ENCODE measurements at regions not wholly inside any gene's neighbourhood (a gene's known extent, or its start where the extent isn't known, plus 50 kb on each side); places are given as distances from the start of the nearest gene placed in this dataset.

GRCh38 chr10:91007655-91008054 is 86.8 kb upstream of the ANKRD1 start:
- Mint-ChIP-seq H3K4me1 (peaks cover 0 to 26% (median 21%) of the 10 kb centered on the region in 7 donors), H3K27me3 (peaks cover 0 to 30% (median 7%) of the 10 kb centered on the region in 5 donors), H3K9me3 (no peaks in the 10 kb centered on the region), H3K4me3 (no peak overlapping the region), H3K36me3 (no peaks in the 10 kb centered on the region), H3K27ac (no peak overlapping the region)
- H3K4me3 ChIP-seq (ENCODE audit: low read length): no peak overlapping the region
- no peaks in the 10 kb centered on the region for H3K36me3 ChIP-seq (ENCODE audit: control insufficient read depth in 2 of 3, insufficient read depth in 3 of 3, low read length in 3 of 3)
- H3K27ac ChIP-seq (ENCODE audit: low read depth, low read length): no peak overlapping the region
- intact Hi-C loops (cut with micrococcal nuclease): loop anchor here (2.0 to 5.0 kb wide), 8 partner anchors 50 to 905 kb away; no protein-coding TSS in a partner anchor
- H3K4me1 ChIP-seq (ENCODE audit: control insufficient read depth in 2 of 2, insufficient read depth in 2 of 2, low read length in 2 of 2): peaks cover 7 to 19% of the 10 kb centered on the region in 2 donors
- POLR2A ChIA-PET: interaction anchor here (1.4 kb wide), 1 partner anchor 156 kb away, joined by 4 read pairs; no protein-coding TSS in a partner anchor
- no peaks in the 10 kb centered on the region for H3K9me3 ChIP-seq (ENCODE audit: control insufficient read depth in 2 of 3, low read length in 3 of 3)
- H3K27me3 ChIP-seq (ENCODE audit: control insufficient read depth in 2 of 2, insufficient read depth in 2 of 2, low read length in 2 of 2): no peaks in the 10 kb centered on the region
- DNase-seq (no peak), ATAC-seq (no peak)
- CTCF ChIA-PET: interaction anchor here (0.6 to 7.2 kb wide), 5 partner anchors 81 to 253 kb away, joined by 3 to 148 read pairs (median 8); no protein-coding TSS in a partner anchor

- peak overlapping the region in 1 of 9 donors; percentile 20 for H3K27ac Mint-ChIP-seq
Observed at GRCh38 chr10:91009121-91009520, 88.2 kb upstream of the ANKRD1 start.

GRCh38 chr10:91010952-91011351 is 90.1 kb upstream of the ANKRD1 start:
- Mint-ChIP-seq H3K27ac (peak overlapping the region in 1 of 9 donors; percentile 20), H3K36me3 (no peaks in the 10 kb centered on the region), H3K9me3 (peaks cover 0 to 2% (median 0%) of the 10 kb centered on the region in 11 donors), H3K4me1 (peaks cover 0 to 25% (median 21%) of the 10 kb centered on the region in 7 donors), H3K27me3 (peaks cover 4 to 24% (median 7%) of the 10 kb centered on the region in 5 donors), H3K4me3 (no peak overlapping the region)
- H3K27ac ChIP-seq (ENCODE audit: low read depth, low read length): no peak overlapping the region
- no peak for ATAC-seq
- no peaks in the 10 kb centered on the region for H3K36me3 ChIP-seq (ENCODE audit: control insufficient read depth in 2 of 3, insufficient read depth in 3 of 3, low read length in 3 of 3)
- H3K4me3 ChIP-seq (ENCODE audit: low read length): no peak overlapping the region
- H3K4me1 ChIP-seq (ENCODE audit: control insufficient read depth in 2 of 2, insufficient read depth in 2 of 2, low read length in 2 of 2): peaks cover 7 to 19% of the 10 kb centered on the region in 2 donors
- H3K9me3 ChIP-seq (ENCODE audit: control insufficient read depth in 2 of 3, low read length in 3 of 3): no peaks in the 10 kb centered on the region
- no peak for DNase-seq
- ChIA-PET POLR2A (no interaction called here), CTCF (interaction anchor here (0.6 kb wide), 1 partner anchor 133 kb away, joined by 3 read pairs; no protein-coding TSS in a partner anchor)
- intact Hi-C loops (cut with micrococcal nuclease): no loop called here
- H3K27me3 ChIP-seq (ENCODE audit: control insufficient read depth in 2 of 2, insufficient read depth in 2 of 2, low read length in 2 of 2): no peaks in the 10 kb centered on the region

More at GRCh38 chr10:91009121-91009520, 88.2 kb upstream of the ANKRD1 start:
- H3K36me3 Mint-ChIP-seq: no peaks in the 10 kb centered on the region
- CTCF ChIA-PET: interaction anchor here (7.2 kb wide), 1 partner anchor 241 kb away, joined by 148 read pairs; no protein-coding TSS in a partner anchor
- peaks cover 0 to 2% (median 0%) of the 10 kb centered on the region in 11 donors for H3K9me3 Mint-ChIP-seq
- Histone ChIP-seq H3K9me3 (ENCODE audit: control insufficient read depth in 2 of 3, low read length in 3 of 3) (no peaks in the 10 kb centered on the region), H3K27ac (ENCODE audit: low read depth, low read length) (no peak overlapping the region), H3K27me3 (ENCODE audit: control insufficient read depth in 2 of 2, insufficient read depth in 2 of 2, low read length in 2 of 2) (no peaks in the 10 kb centered on the region), H3K36me3 (ENCODE audit: control insufficient read depth in 2 of 3, insufficient read depth in 3 of 3, low read length in 3 of 3) (no peaks in the 10 kb centered on the region), H3K4me1 (ENCODE audit: control insufficient read depth in 2 of 2, insufficient read depth in 2 of 2, low read length in 2 of 2) (peaks cover 7 to 19% of the 10 kb centered on the region in 2 donors), H3K4me3 (ENCODE audit: low read length) (no peak overlapping the region)
- DNase-seq: no peak
- H3K27me3 Mint-ChIP-seq: peaks cover 0 to 28% (median 7%) of the 10 kb centered on the region in 5 donors
- no peak for ATAC-seq
- H3K4me3 Mint-ChIP-seq: no peak overlapping the region
- POLR2A ChIA-PET: interaction anchor here (0.5 kb wide), 1 partner anchor 59 kb away, joined by 3 read pairs; no protein-coding TSS in a partner anchor
- intact Hi-C loops (cut with micrococcal nuclease): loop anchor here (5.0 kb wide), 4 partner anchors 48 to 903 kb away; no protein-coding TSS in a partner anchor
- H3K4me1 Mint-ChIP-seq: peaks cover 0 to 26% (median 21%) of the 10 kb centered on the region in 7 donors

- CTCF ChIA-PET: no interaction called here
- peaks cover 0 to 2% (median 0%) of the 10 kb centered on the region in 11 donors for H3K9me3 Mint-ChIP-seq
- H3K4me1 Mint-ChIP-seq: peaks cover 0 to 12% (median 7%) of the 10 kb centered on the region in 7 donors
- no peak for DNase-seq
- intact Hi-C loops (cut with micrococcal nuclease): no loop called here
- ATAC-seq: no peak
- no peaks in the 10 kb centered on the region for H3K36me3 Mint-ChIP-seq
- POLR2A ChIA-PET: interaction anchor here (0.5 kb wide), 1 partner anchor 36 kb away, joined by 4 read pairs; no protein-coding TSS in a partner anchor
- peaks cover 4 to 24% (median 7%) of the 10 kb centered on the region in 5 donors for H3K27me3 Mint-ChIP-seq
- Histone ChIP-seq H3K4me1 (ENCODE audit: control insufficient read depth in 2 of 2, insufficient read depth in 2 of 2, low read length in 2 of 2) (peaks cover 0 to 7% of the 10 kb centered on the region in 2 donors), H3K27ac (ENCODE audit: low read depth, low read length) (no peak overlapping the region), H3K4me3 (ENCODE audit: low read length) (no peak overlapping the region), H3K36me3 (ENCODE audit: control insufficient read depth in 2 of 3, insufficient read depth in 3 of 3, low read length in 3 of 3) (no peaks in the 10 kb centered on the region), H3K27me3 (ENCODE audit: control insufficient read depth in 2 of 2, insufficient read depth in 2 of 2, low read length in 2 of 2) (no peaks in the 10 kb centered on the region), H3K9me3 (ENCODE audit: control insufficient read depth in 2 of 3, low read length in 3 of 3) (no peaks in the 10 kb centered on the region)
- H3K4me3 Mint-ChIP-seq: no peak overlapping the region
- no peak overlapping the region for H3K27ac Mint-ChIP-seq
Observed at GRCh38 chr10:91012502-91012901, 91.6 kb upstream of the ANKRD1 start.

GRCh38 chr10:91013985-91014384 is 93.1 kb upstream of the ANKRD1 start:
- Mint-ChIP-seq H3K27me3 (peaks cover 4 to 29% (median 7%) of the 10 kb centered on the region in 5 donors), H3K4me3 (no peak overlapping the region), H3K27ac (no peak overlapping the region), H3K9me3 (peaks cover 0 to 2% (median 0%) of the 10 kb centered on the region in 11 donors), H3K36me3 (peaks cover 0 to 4% (median 0%) of the 10 kb centered on the region in 5 donors), H3K4me1 (no peaks in the 10 kb centered on the region)
- DNase-seq (no peak), ATAC-seq (no peak)
- Histone ChIP-seq H3K9me3 (ENCODE audit: control insufficient read depth in 2 of 3, low read length in 3 of 3) (no peaks in the 10 kb centered on the region), H3K4me3 (ENCODE audit: low read length) (no peak overlapping the region), H3K27ac (ENCODE audit: low read depth, low read length) (no peak overlapping the region), H3K36me3 (ENCODE audit: control insufficient read depth in 2 of 3, insufficient read depth in 3 of 3, low read length in 3 of 3) (no peaks in the 10 kb centered on the region), H3K27me3 (ENCODE audit: control insufficient read depth in 2 of 2, insufficient read depth in 2 of 2, low read length in 2 of 2) (no peaks in the 10 kb centered on the region), H3K4me1 (ENCODE audit: control insufficient read depth in 2 of 2, insufficient read depth in 2 of 2, low read length in 2 of 2) (no peaks in the 10 kb centered on the region)
- ChIA-PET CTCF (no interaction called here), POLR2A (no interaction called here)
- intact Hi-C loops (cut with micrococcal nuclease): no loop called here

- ATAC-seq: no peak
- Histone ChIP-seq H3K27ac (ENCODE audit: low read depth, low read length) (no peak overlapping the region), H3K9me3 (ENCODE audit: control insufficient read depth in 2 of 3, low read length in 3 of 3) (no peaks in the 10 kb centered on the region), H3K27me3 (ENCODE audit: control insufficient read depth in 2 of 2, insufficient read depth in 2 of 2, low read length in 2 of 2) (no peaks in the 10 kb centered on the region), H3K36me3 (ENCODE audit: control insufficient read depth in 2 of 3, insufficient read depth in 3 of 3, low read length in 3 of 3) (no peaks in the 10 kb centered on the region), H3K4me1 (ENCODE audit: control insufficient read depth in 2 of 2, insufficient read depth in 2 of 2, low read length in 2 of 2) (no peaks in the 10 kb centered on the region), H3K4me3 (ENCODE audit: low read length) (no peak overlapping the region)
- ChIA-PET CTCF (interaction anchor here (2.3 kb wide), 1 partner anchor 11 kb away, joined by 7 read pairs; no protein-coding TSS in a partner anchor), POLR2A (interaction anchor here (0.6 kb wide), 1 partner anchor 34 kb away, joined by 3 read pairs; no protein-coding TSS in a partner anchor)
- peaks cover 0 to 4% (median 0%) of the 10 kb centered on the region in 5 donors for H3K36me3 Mint-ChIP-seq
- no peaks in the 10 kb centered on the region for H3K4me1 Mint-ChIP-seq
- H3K27me3 Mint-ChIP-seq: peaks cover 2 to 23% (median 8%) of the 10 kb centered on the region in 5 donors
- DNase-seq: no peak
- intact Hi-C loops (cut with micrococcal nuclease): no loop called here
- H3K4me3 Mint-ChIP-seq: no peak overlapping the region
- H3K9me3 Mint-ChIP-seq: peaks cover 0 to 2% (median 0%) of the 10 kb centered on the region in 11 donors
- H3K27ac Mint-ChIP-seq: no peak overlapping the region
Observed at GRCh38 chr10:91017198-91017597, 96.3 kb upstream of the ANKRD1 start.
